GM21381 (cell line): ENCODE measurements at regions not wholly inside any gene's neighbourhood (a gene's known extent, or its start where the extent isn't known, plus 50 kb on each side); places are given as distances from the start of the nearest gene placed in this dataset.
"Not testable (repeated sequence)": the region's sequence is repeated elsewhere in the genome, so short reads cannot be mapped to it uniquely, and the experiment has no call there.

Experiments
- ATAC-seq: cut with Tn5 transposase; IDR thresholded peaks from one replicate; pipeline ENCODE4 v1.9.1; 2021; ENCODE audit warnings: mild to moderate bottlenecking, moderate library complexity; ENCODE audit not compliant: unreplicated experiment

GRCh38 chrX:964831-965416 lies 247.5 kb downstream of the CRLF2 start:
- ATAC-seq = peak; percentile 73

GRCh38 chrX:960821-961220 lies 251.6 kb downstream of the CRLF2 start:
- no peak for ATAC-seq

- no peak for ATAC-seq
Measured at GRCh38 chrX:959595-959994, 252.9 kb downstream of the CRLF2 start.

- not testable (repeated sequence) for ATAC-seq
Measured at GRCh38 chrX:955168-955781, 257.2 kb downstream of the CRLF2 start.

- no peak for ATAC-seq
Measured at GRCh38 chrX:953879-954482, 258.5 kb downstream of the CRLF2 start.

- ATAC-seq = no peak
Measured at GRCh38 chrX:952816-953215, 259.6 kb downstream of the CRLF2 start.

GRCh38 chrX:947262-947661 lies 265.2 kb downstream of the CRLF2 start:
- not testable (repeated sequence) for ATAC-seq

GRCh38 chrX:943035-943434 lies 269.4 kb downstream of the CRLF2 start:
- no peak for ATAC-seq

GRCh38 chrX:940691-941090 lies 271.8 kb downstream of the CRLF2 start:
- no peak for ATAC-seq

GRCh38 chrX:936979-937769 lies 275.3 kb downstream of the CRLF2 start:
- ATAC-seq = no peak

GRCh38 chrX:933611-934010 lies 278.8 kb downstream of the CRLF2 start:
- no peak for ATAC-seq

- ATAC-seq = no peak
Measured at GRCh38 chrX:928606-929005, 283.8 kb downstream of the CRLF2 start.

GRCh38 chrX:926991-927390 lies 285.5 kb downstream of the CRLF2 start:
- no peak for ATAC-seq

- no peak for ATAC-seq
Measured at GRCh38 chrX:926070-926469, 286.4 kb downstream of the CRLF2 start.

GRCh38 chrX:925652-926061 lies 286.8 kb downstream of the CRLF2 start:
- ATAC-seq = no peak

GRCh38 chrX:925094-925493 lies 287.4 kb downstream of the CRLF2 start:
- no peak for ATAC-seq

- ATAC-seq = no peak
Measured at GRCh38 chrX:924017-924416, 288.4 kb downstream of the CRLF2 start.

GRCh38 chrX:920234-920799 lies 289.7 kb downstream of the SHOX start:
- ATAC-seq = no peak

- ATAC-seq = no peak
Measured at GRCh38 chrX:916230-916599, 285.6 kb downstream of the SHOX start.

GRCh38 chrX:915427-916229 lies 285.0 kb downstream of the SHOX start:
- ATAC-seq = no peak

- no peak for ATAC-seq
Measured at GRCh38 chrX:914206-914605, 283.6 kb downstream of the SHOX start.
